GM12878 (cell line): ENCODE measurements at regions not wholly inside any gene's neighbourhood (a gene's known extent, or its start where the extent isn't known, plus 50 kb on each side); places are given as distances from the start of the nearest gene placed in this dataset.

Source experiments
- ATAC-seq: fragments of 200-7000 bp; cut with Tn5 transposase; 3 replicates; pipeline ENCODE4 v1.9.1; 2020; ENCODE audit warnings: mild to moderate bottlenecking, moderate library complexity
- BruUV-seq: library from RNA; stranded (reverse); fragments of 400-500 nt; replicated peaks from 2 replicates; lab custom pipeline; 2021; lab: Mats Ljungman, UMichigan
- CTCF ChIA-PET: fragments of 300-600 bp; sonication (Branson Sonifier 250); formaldehyde crosslinking; extraction: SDS; loops from one replicate; lab custom pipeline; 2021; ENCODE audit warnings: inconsistent platforms; lab: Yijun Ruan, JAX
- POLR2A ChIA-PET: fragments of 350-600 bp; formaldehyde crosslinking; extraction: SDS; loops from one replicate; lab custom pipeline; 2021; ENCODE audit warnings: inconsistent platforms; lab: Charles Lee
- RAD21 ChIA-PET: fragments of 300-600 bp; sonication (Branson Sonifier 250); formaldehyde crosslinking; loops from one replicate; lab custom pipeline; 2023; ENCODE audit warnings: antibody characterized with exemption; ENCODE audit not compliant: unreplicated experiment; lab: Charles Lee
- SMC1A ChIA-PET: fragments of 300-600 bp; sonication (Branson Sonifier 250); formaldehyde crosslinking; loops from one replicate; lab custom pipeline; 2023; ENCODE audit not compliant: unreplicated experiment, uncharacterized antibody; lab: Charles Lee
- DNase-seq: peaks from one replicate; pipeline ENCODE4 v3.0.0-alpha.2; 2011; ENCODE audit warnings: low read depth, low spot score
- FAIRE-seq: peaks from 3 replicates; lab custom pipeline; 2011; peaks lifted over from hg19 to GRCh38; lab: Jason Lieb, UNC
- H2AFZ ChIP-seq: 2 replicates; pipeline ENCODE4 v1.6.0; 2011; ENCODE audit warnings: low read depth, low read length, control low read depth; ENCODE audit not compliant: control insufficient read depth
- H3K27ac ChIP-seq: 2 replicates; pipeline ENCODE4 v1.5.1; 2011; ENCODE audit warnings: control low read depth; ENCODE audit not compliant: control insufficient read depth, insufficient read depth
- H3K27me3 ChIP-seq, 2 experiments: replicated peaks in 1 of 2; 2 replicates each; pipeline versions ENCODE4 v1.6.0 to v1.6.1; 2011; ENCODE audit warnings: low read length in 1 of 2; ENCODE audit not compliant: control insufficient read depth in 2 of 2, insufficient read depth in 2 of 2
- H3K36me3 ChIP-seq, 2 experiments: 2 replicates each; pipeline ENCODE4 v1.5.1; 2011; ENCODE audit warnings: low read length in 1 of 2; ENCODE audit not compliant: control insufficient read depth in 2 of 2, insufficient read depth in 2 of 2
- H3K4me1 ChIP-seq: 2 replicates; pipeline ENCODE4 v1.6.1; 2011; ENCODE audit warnings: mild to moderate bottlenecking, low read length, moderate library complexity, mixed read lengths; ENCODE audit not compliant: control insufficient read depth, insufficient read depth
- H3K4me2 ChIP-seq: 2 replicates; pipeline ENCODE4 v1.6.0; 2011; ENCODE audit warnings: control low read depth; ENCODE audit not compliant: control insufficient read depth, insufficient read depth
- H3K4me3 ChIP-seq: fragments of 200-600 bp; sonication (generic); 2 replicates; pipeline ENCODE4 v1.5.1; 2016
- H3K79me2 ChIP-seq: 2 replicates; pipeline ENCODE4 v1.6.0; 2011; ENCODE audit warnings: low read length; ENCODE audit not compliant: control insufficient read depth, insufficient read depth
- H3K9ac ChIP-seq: 2 replicates; pipeline ENCODE4 v1.8.0; 2011; ENCODE audit warnings: low read length, control low read depth, mixed read lengths; ENCODE audit not compliant: control insufficient read depth, insufficient read depth
- H3K9me3 ChIP-seq: replicated peaks from 3 replicates; pipeline ENCODE4 v1.5.1; 2011; ENCODE audit warnings: mild to moderate bottlenecking, low read length; ENCODE audit not compliant: control insufficient read depth, insufficient read depth
- H4K20me1 ChIP-seq: 2 replicates; pipeline ENCODE4 v1.6.0; 2011; ENCODE audit not compliant: control insufficient read depth, insufficient read depth
- CBX3 ChIP-seq: fragments of 200-600 bp; sonication (generic); IDR thresholded peaks from 2 replicates; pipeline ENCODE4 v1.6.1; 2016; ENCODE audit warnings: low read depth, borderline replicate concordance
- CHD2 ChIP-seq: IDR thresholded peaks from 2 replicates; pipeline ENCODE4 v1.6.1; 2011; ENCODE audit warnings: low read depth, low read length, improper control_type of control experiment, borderline replicate concordance
- CHD4 ChIP-seq: fragments of 200-600 bp; sonication (generic); IDR thresholded peaks from 2 replicates; pipeline ENCODE4 v1.6.1; 2016; ENCODE audit warnings: mild to moderate bottlenecking
- HDAC6 ChIP-seq: fragments of 200-600 bp; sonication (generic); IDR thresholded peaks from one replicate; pipeline ENCODE4 v1.8.0; 2017; ENCODE audit warnings: antibody characterized with exemption; ENCODE audit not compliant: unreplicated experiment
- TCF12 ChIP-seq: IDR thresholded peaks from 2 replicates; pipeline ENCODE4 v1.6.1; 2011; ENCODE audit warnings: low read depth, mild to moderate bottlenecking, low read length
- YY1 ChIP-seq: IDR thresholded peaks from 2 replicates; pipeline ENCODE4 v1.6.1; 2011; ENCODE audit warnings: low read depth, mild to moderate bottlenecking, low read length
- WGBS: methylation state at CpG from one replicate; pipeline ENCODE4 v1.1.6; 2016; ENCODE audit warnings: low lambda C conversion rate; ENCODE audit not compliant: insufficient replicate concordance, insufficient coverage; ENCODE audit errors: missing lambda C conversion rate; 5-methylcytosine and 5-hydroxymethylcytosine counted together
- in situ Hi-C: fragments of 300-500 bp; cut with MboI; formaldehyde crosslinking; loops from 9 replicates; pipeline ENCODE4 v1.14.3; 2018; ENCODE audit warnings: mixed read lengths
- intact Hi-C: fragments of 100-400 bp; cut with micrococcal nuclease; formaldehyde crosslinking; loops from one replicate; pipeline ENCODE4 v1.14.2; 2022; ENCODE audit not compliant: unreplicated experiment
- TF ChIP-seq, protein P1 (sequence below): fragments of 450-650 bp; formaldehyde crosslinking; IDR thresholded peaks from 2 replicates; pipeline ENCODE4 v1.4.0; 2020; ENCODE audit warnings: mild to moderate bottlenecking, moderate library complexity

GRCh38 chr22:26901198-26901816 is 243.9 kb downstream of the MIAT start (continued):
- TF ChIP-seq, protein P1, sequence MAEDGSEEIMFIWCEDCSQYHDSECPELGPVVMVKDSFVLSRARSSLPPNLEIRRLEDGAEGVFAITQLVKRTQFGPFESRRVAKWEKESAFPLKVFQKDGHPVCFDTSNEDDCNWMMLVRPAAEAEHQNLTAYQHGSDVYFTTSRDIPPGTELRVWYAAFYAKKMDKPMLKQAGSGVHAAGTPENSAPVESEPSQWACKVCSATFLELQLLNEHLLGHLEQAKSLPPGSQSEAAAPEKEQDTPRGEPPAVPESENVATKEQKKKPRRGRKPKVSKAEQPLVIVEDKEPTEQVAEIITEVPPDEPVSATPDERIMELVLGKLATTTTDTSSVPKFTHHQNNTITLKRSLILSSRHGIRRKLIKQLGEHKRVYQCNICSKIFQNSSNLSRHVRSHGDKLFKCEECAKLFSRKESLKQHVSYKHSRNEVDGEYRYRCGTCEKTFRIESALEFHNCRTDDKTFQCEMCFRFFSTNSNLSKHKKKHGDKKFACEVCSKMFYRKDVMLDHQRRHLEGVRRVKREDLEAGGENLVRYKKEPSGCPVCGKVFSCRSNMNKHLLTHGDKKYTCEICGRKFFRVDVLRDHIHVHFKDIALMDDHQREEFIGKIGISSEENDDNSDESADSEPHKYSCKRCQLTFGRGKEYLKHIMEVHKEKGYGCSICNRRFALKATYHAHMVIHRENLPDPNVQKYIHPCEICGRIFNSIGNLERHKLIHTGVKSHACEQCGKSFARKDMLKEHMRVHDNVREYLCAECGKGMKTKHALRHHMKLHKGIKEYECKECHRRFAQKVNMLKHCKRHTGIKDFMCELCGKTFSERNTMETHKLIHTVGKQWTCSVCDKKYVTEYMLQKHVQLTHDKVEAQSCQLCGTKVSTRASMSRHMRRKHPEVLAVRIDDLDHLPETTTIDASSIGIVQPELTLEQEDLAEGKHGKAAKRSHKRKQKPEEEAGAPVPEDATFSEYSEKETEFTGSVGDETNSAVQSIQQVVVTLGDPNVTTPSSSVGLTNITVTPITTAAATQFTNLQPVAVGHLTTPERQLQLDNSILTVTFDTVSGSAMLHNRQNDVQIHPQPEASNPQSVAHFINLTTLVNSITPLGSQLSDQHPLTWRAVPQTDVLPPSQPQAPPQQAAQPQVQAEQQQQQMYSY (CRISPR knock-in tag), result no peak
- TF ChIP-seq YY1, result no peak
- TF ChIP-seq CHD4, result no peak
- TF ChIP-seq CHD2, result no peak

- CTCF ChIA-PET, result no interaction called here
- no peak for TF ChIP-seq HDAC6
- no peak for TF ChIP-seq TCF12
- no peak for TF ChIP-seq CBX3
- H3K4me3 ChIP-seq, result no peak overlapping the region
These were observed 245.1 kb downstream of the MIAT start for GRCh38 chr22:26902401-26903029.

More at GRCh38 chr22:26902401-26903029, 245.1 kb downstream of the MIAT start:
- intact Hi-C loops (no loop called here), in situ Hi-C loops (no loop called here)
- peaks cover 2 to 6% of the 10 kb centered on the region in 2 experiments; a peak in 3 of 4 replicates for H3K27me3 ChIP-seq
- H3K79me2 ChIP-seq, result no peaks in the 10 kb centered on the region
- ChIA-PET RAD21 (no interaction called here), SMC1A (no interaction called here), POLR2A (no interaction called here)
- no peak for FAIRE-seq
- H3K4me2 ChIP-seq, result peak overlapping the region; percentile 42; the same call in 1 of the 2 replicates
- no peak for ATAC-seq
- DNase-seq, result no peak
- H2AFZ ChIP-seq, result no peak overlapping the region
- BruUV-seq, result no TSS peak
- no peak overlapping the region for H3K27ac ChIP-seq
- H3K36me3 ChIP-seq, result no peaks in the 10 kb centered on the region
- H4K20me1 ChIP-seq, result no peaks in the 10 kb centered on the region
- no peaks in the 10 kb centered on the region for H3K4me1 ChIP-seq
- WGBS, result 0% methylated on average over 3 of the region's 7 CpGs
- no peaks in the 10 kb centered on the region for H3K9me3 ChIP-seq
- no peak overlapping the region for H3K9ac ChIP-seq
